ENCODE measurements at regions not wholly inside any gene's neighbourhood (a gene's known extent, or its start where the extent isn't known, plus 50 kb on each side); places are given as distances from the start of the nearest gene placed in this dataset.

GRCh38 chr13:73751290-73751689, 382.9 kb downstream of the KLF12 start:
- POLR2A ChIA-PET = no interaction called here
- H3K36me3 Mint-ChIP-seq = peaks cover 8% of the 10 kb centered on the region

More at GRCh38 chr13:73751290-73751689, 382.9 kb downstream of the KLF12 start:
- CTCF ChIA-PET = no interaction called here
- no peak overlapping the region for H3K27ac Mint-ChIP-seq
- no peaks in the 10 kb centered on the region for H3K27me3 Mint-ChIP-seq (ENCODE audit: low read depth)
- H3K4me1 Mint-ChIP-seq = peaks cover 21% of the 10 kb centered on the region
- TF ChIP-seq, protein P1, sequence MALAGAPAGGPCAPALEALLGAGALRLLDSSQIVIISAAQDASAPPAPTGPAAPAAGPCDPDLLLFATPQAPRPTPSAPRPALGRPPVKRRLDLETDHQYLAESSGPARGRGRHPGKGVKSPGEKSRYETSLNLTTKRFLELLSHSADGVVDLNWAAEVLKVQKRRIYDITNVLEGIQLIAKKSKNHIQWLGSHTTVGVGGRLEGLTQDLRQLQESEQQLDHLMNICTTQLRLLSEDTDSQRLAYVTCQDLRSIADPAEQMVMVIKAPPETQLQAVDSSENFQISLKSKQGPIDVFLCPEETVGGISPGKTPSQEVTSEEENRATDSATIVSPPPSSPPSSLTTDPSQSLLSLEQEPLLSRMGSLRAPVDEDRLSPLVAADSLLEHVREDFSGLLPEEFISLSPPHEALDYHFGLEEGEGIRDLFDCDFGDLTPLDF (CRISPR knock-in tag; IDR thresholded peaks at IDR 0.05) = no peak
- no peak for TF ChIP-seq SMAD3 (CRISPR knock-in tag; IDR thresholded peaks at IDR 0.05; ENCODE audit: borderline replicate concordance)
- TF ChIP-seq AFF4 (CRISPR knock-in tag; IDR thresholded peaks at IDR 0.05; ENCODE audit: borderline replicate concordance) = no peak
- no peak for TF ChIP-seq FOXP1 (CRISPR knock-in tag; IDR thresholded peaks at IDR 0.05; ENCODE audit: borderline replicate concordance)
- TF ChIP-seq, protein P2, sequence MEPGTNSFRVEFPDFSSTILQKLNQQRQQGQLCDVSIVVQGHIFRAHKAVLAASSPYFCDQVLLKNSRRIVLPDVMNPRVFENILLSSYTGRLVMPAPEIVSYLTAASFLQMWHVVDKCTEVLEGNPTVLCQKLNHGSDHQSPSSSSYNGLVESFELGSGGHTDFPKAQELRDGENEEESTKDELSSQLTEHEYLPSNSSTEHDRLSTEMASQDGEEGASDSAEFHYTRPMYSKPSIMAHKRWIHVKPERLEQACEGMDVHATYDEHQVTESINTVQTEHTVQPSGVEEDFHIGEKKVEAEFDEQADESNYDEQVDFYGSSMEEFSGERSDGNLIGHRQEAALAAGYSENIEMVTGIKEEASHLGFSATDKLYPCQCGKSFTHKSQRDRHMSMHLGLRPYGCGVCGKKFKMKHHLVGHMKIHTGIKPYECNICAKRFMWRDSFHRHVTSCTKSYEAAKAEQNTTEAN (CRISPR knock-in tag; IDR thresholded peaks at IDR 0.05) = no peak
- TF ChIP-seq SP1 (CRISPR knock-in tag; conservative IDR thresholded peaks at IDR 0.05) = no peak
- no peak for TF ChIP-seq PRRX2 (CRISPR knock-in tag; IDR thresholded peaks at IDR 0.05)
- TF ChIP-seq MXD4 (CRISPR knock-in tag; IDR thresholded peaks at IDR 0.05; ENCODE audit: borderline replicate concordance) = no peak
- TF ChIP-seq GRHL2 (CRISPR knock-in tag; IDR thresholded peaks at IDR 0.05; ENCODE audit: insufficient replicate concordance, severe bottlenecking) = no peak
- no peak for TF ChIP-seq ATF6 (CRISPR knock-in tag; IDR thresholded peaks at IDR 0.05)
- TF ChIP-seq ZNF138 (CRISPR knock-in tag; conservative IDR thresholded peaks at IDR 0.05) = no peak
- TF ChIP-seq, protein P3, sequence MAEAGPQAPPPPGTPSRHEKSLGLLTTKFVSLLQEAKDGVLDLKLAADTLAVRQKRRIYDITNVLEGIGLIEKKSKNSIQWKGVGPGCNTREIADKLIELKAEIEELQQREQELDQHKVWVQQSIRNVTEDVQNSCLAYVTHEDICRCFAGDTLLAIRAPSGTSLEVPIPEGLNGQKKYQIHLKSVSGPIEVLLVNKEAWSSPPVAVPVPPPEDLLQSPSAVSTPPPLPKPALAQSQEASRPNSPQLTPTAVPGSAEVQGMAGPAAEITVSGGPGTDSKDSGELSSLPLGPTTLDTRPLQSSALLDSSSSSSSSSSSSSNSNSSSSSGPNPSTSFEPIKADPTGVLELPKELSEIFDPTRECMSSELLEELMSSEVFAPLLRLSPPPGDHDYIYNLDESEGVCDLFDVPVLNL (CRISPR knock-in tag; IDR thresholded peaks at IDR 0.05; ENCODE audit: borderline replicate concordance, low read depth) = no peak
- no peak for TF ChIP-seq ZNF219 (CRISPR knock-in tag; IDR thresholded peaks at IDR 0.05; ENCODE audit: borderline replicate concordance)
- TF ChIP-seq CREM (CRISPR knock-in tag; IDR thresholded peaks at IDR 0.05) = no peak
- TF ChIP-seq ATF1 (CRISPR knock-in tag; IDR thresholded peaks at IDR 0.05) = no peak
- TF ChIP-seq FOXP4 (CRISPR knock-in tag; IDR thresholded peaks at IDR 0.05) = no peak
- TF ChIP-seq, protein P4, sequence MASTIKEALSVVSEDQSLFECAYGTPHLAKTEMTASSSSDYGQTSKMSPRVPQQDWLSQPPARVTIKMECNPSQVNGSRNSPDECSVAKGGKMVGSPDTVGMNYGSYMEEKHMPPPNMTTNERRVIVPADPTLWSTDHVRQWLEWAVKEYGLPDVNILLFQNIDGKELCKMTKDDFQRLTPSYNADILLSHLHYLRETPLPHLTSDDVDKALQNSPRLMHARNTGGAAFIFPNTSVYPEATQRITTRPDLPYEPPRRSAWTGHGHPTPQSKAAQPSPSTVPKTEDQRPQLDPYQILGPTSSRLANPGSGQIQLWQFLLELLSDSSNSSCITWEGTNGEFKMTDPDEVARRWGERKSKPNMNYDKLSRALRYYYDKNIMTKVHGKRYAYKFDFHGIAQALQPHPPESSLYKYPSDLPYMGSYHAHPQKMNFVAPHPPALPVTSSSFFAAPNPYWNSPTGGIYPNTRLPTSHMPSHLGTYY (CRISPR knock-in tag; IDR thresholded peaks at IDR 0.05) = no peak
- TF ChIP-seq, protein P5, sequence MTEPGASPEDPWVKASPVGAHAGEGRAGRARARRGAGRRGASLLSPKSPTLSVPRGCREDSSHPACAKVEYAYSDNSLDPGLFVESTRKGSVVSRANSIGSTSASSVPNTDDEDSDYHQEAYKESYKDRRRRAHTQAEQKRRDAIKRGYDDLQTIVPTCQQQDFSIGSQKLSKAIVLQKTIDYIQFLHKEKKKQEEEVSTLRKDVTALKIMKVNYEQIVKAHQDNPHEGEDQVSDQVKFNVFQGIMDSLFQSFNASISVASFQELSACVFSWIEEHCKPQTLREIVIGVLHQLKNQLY (CRISPR knock-in tag; IDR thresholded peaks at IDR 0.05) = no peak
- TF ChIP-seq AR (CRISPR knock-in tag; IDR thresholded peaks at IDR 0.05) = no peak
- H3K9me3 Mint-ChIP-seq = peaks cover 8% of the 10 kb centered on the region
- ATAC-seq = no peak
- DNase-seq (ENCODE audit: low spot score) = no peak
- no peak overlapping the region for H3K4me3 Mint-ChIP-seq

Measured in WTC11 (cell line).